ENCODE measurements at regions not wholly inside any gene's neighbourhood (a gene's known extent, or its start where the extent isn't known, plus 50 kb on each side); places are given as distances from the start of the nearest gene placed in this dataset.
"Not testable (repeated sequence)": the region's sequence is repeated elsewhere in the genome, so short reads cannot be mapped to it uniquely, and the experiment has no call there.

DNA sequence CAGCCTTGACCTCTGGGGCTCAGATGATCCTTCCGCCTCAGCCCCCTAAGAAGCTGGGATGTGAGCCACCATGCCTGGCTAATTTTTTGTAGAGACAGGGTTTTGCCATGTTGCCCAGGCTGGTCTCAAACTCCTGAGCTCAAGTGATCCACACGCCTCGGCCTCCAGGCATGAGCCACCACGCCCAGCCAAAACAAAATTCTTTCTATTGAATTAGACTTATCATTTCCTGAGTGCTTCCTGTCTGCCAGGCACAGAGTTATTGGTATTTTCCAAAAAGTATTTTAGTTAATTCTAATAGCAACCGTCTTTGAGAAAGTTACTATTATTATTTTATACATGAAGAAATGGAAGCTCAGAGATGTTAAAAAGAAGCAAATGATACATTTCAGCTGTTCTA is 61.4 kb upstream of the LMO2 start:
- H3K36me3 Mint-ChIP-seq, result no peaks in the 10 kb centered on the region
- H3K27me3 Mint-ChIP-seq, result peaks cover 27% of the 10 kb centered on the region
- H3K9me3 Mint-ChIP-seq, result no peaks in the 10 kb centered on the region
- POLR2A ChIA-PET, result no interaction called here
- DNase-seq (no peak), ATAC-seq (ENCODE audit: low read depth) (no peak)
- H3K4me1 Mint-ChIP-seq, result no peaks in the 10 kb centered on the region
- no peak overlapping the region for H3K4me3 Mint-ChIP-seq
- H3K27ac Mint-ChIP-seq, result no peak overlapping the region

DNA sequence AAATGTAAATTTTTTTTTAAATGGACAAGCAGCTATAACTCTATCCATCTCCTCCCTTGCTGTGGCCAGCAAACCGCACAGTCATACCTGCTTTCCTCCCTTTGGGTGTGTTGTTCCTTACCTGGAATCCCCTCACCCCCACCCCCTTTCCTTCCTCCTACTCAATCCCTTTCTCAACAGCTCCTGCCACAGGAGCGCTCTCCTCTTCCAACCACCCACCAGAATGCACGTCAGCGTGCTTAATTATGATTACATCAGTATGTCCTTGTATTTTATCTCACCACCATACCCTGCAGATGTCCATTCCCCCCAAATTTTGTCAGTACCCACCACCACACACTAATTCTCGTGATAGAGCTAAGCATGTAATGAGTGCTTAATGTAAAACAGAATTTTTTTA is 60.9 kb upstream of the LMO2 start:
- DNase-seq, result no peak
- peaks cover 27% of the 10 kb centered on the region for H3K27me3 Mint-ChIP-seq
- no peak overlapping the region for H3K4me3 Mint-ChIP-seq
- POLR2A ChIA-PET, result interaction anchor here (0.6 kb wide), 1 partner anchor 222 kb away, joined by 10 read pairs; no protein-coding TSS in a partner anchor
- no peaks in the 10 kb centered on the region for H3K4me1 Mint-ChIP-seq
- H3K27ac Mint-ChIP-seq, result no peak overlapping the region
- H3K9me3 Mint-ChIP-seq, result no peaks in the 10 kb centered on the region
- no peak for ATAC-seq (ENCODE audit: low read depth)
- H3K36me3 Mint-ChIP-seq, result no peaks in the 10 kb centered on the region

DNA sequence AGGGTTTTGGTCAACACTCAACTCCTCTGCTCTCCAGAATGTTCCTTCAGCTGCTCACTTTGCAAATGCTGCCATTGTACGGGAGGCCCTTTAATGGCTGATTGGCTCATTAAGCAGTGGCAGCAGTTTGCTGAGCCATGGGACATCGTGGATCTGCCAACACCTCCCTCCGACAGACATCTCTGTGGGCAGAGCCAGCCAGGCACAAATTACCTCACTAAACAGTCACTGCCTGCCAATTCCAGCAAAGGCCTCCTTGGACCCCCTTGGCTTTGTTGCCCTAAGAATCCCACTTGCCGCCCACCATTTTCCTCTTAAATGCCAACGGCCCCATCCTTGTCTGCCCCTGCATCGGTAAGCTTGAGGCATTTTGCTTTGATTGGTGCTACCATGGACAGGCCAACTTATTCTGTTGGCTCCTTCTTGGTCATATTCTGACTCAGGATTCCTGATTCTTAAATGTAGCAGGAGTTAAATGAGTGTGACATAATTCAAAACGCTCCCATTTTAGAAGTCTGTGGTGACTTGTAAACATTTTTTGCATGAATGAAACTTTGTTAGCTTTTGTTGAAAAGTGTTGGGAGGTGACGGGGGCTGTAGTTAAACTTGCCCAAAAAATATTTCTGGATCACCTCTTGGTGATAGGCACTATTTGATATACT is 57.5 kb upstream of the LMO2 start:
- POLR2A ChIA-PET, result no interaction called here
- no peak overlapping the region for H3K4me3 Mint-ChIP-seq

DNA sequence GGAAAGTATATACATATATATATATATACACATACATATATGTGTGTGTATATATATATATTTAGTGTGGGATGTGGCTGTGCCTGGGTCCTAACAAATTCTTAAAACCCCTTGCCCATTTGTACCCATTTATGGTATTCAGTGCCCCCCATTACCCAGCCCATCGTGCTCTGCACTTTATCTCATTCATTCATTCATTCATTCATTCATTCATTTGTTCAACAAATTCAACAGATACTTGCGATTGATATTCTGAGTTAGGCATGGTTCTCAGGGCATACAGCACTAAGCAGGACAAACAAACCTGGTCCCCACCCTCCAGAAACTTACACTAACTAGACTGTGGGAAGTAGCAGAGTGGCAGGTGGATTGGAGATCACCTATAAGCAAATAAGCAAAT is 56.6 kb upstream of the LMO2 start:
- DNase-seq, result no peak
- POLR2A ChIA-PET, result no interaction called here
- H3K36me3 Mint-ChIP-seq, result no peaks in the 10 kb centered on the region
- H3K27me3 Mint-ChIP-seq, result peaks cover 10% of the 10 kb centered on the region
- H3K27ac Mint-ChIP-seq, result no peak overlapping the region
- H3K4me1 Mint-ChIP-seq, result no peaks in the 10 kb centered on the region
- H3K9me3 Mint-ChIP-seq, result no peaks in the 10 kb centered on the region
- H3K4me3 Mint-ChIP-seq, result no peak overlapping the region
- ATAC-seq (ENCODE audit: low read depth), result no peak

More for the DNA sequence above, 57.5 kb upstream of the LMO2 start:
- no peak for ATAC-seq (ENCODE audit: low read depth)
- Mint-ChIP-seq H3K27me3 (peaks cover 10% of the 10 kb centered on the region), H3K9me3 (no peaks in the 10 kb centered on the region), H3K27ac (no peak overlapping the region), H3K36me3 (no peaks in the 10 kb centered on the region), H3K4me1 (no peaks in the 10 kb centered on the region)
- no peak for DNase-seq

DNA sequence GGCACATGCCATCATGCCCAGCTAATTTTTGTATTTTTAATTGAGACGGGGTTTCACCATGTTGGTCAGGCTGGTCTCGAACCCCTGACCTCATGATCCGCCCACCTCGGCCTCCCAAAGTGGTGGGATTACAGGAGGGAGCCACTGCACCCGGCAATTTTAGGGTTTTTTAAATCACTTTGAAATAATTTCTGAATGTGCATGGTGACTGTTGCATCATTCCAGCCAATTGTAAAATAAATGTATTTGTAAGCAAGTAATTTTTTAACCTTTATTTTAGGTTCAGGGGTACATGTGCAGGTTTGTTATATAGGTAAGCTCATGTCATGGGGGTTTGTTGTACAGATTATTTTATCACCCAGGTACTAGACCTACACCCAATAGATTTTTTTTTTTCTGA is 56.0 kb upstream of the LMO2 start:
- H3K27ac Mint-ChIP-seq; DNase-seq; H3K4me3 Mint-ChIP-seq; H3K27me3 Mint-ChIP-seq; POLR2A ChIA-PET; H3K9me3 Mint-ChIP-seq; H3K36me3 Mint-ChIP-seq; H3K4me1 Mint-ChIP-seq; ATAC-seq (ENCODE audit: low read depth): not testable (repeated sequence)

DNA sequence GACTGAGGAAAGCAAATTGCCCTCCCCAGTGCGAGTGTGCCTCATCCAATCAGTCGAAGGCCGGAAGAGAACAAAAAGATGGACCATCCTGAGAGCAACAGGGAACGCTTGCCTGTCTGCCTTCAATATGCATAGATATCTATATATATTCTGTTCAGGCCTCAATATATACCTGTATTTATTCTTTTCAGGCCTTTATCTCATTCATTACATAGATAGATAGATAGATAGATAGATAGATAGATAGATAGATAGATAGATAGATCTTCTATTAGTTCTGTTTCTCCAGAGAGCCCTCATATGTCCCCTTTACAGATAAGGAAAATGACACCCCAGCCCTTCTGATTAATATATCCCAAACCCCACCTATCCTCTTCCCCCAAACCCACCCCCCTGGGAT is 55.1 kb upstream of the LMO2 start:
- no peaks in the 10 kb centered on the region for H3K4me1 Mint-ChIP-seq
- H3K4me3 Mint-ChIP-seq, result no peak overlapping the region
- ATAC-seq (ENCODE audit: low read depth) (no peak), DNase-seq (no peak)
- POLR2A ChIA-PET, result no interaction called here
- H3K27me3 Mint-ChIP-seq, result peaks cover 7% of the 10 kb centered on the region
- H3K27ac Mint-ChIP-seq, result no peak overlapping the region
- no peaks in the 10 kb centered on the region for H3K9me3 Mint-ChIP-seq
- no peaks in the 10 kb centered on the region for H3K36me3 Mint-ChIP-seq

DNA sequence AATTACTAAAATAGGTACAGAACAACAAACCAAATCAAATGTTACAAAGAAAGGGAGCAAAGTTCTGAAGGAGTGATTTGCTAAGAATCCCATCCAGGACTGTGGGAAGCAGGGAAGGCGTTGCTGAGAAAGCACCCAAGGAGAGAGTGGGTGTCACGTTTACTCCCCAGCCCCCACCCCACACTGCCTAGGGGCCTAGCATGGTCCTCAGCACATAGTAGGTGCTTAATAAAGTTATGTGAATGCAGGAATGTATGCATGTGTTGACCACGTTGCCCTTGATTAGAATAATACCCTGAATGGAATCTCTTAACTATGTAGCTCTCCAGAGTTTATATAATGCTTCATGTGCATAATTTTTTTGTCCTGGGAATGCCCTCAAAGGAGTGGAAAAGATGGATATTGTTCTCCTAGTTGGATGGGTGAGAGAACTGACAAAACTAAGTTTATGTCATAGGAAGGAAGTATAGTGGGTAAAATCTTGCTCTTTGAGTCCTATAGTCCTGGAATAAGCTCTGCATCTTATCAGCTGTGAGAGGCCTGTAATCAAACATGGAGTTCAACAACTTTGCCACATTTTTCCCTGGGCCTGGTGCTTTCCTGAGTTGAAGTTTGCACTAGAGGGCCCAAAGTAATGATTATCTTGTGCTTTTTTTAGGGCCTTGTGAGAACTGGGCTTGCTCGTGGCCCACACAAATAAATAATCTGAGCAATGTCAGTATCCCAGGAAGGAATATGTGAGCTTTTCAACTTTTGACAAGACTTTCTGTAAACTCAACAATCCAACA is 53.8 kb upstream of the LMO2 start:
- Mint-ChIP-seq H3K27me3 (peaks cover 2% of the 10 kb centered on the region), H3K4me3 (no peak overlapping the region), H3K27ac (no peak overlapping the region), H3K4me1 (no peaks in the 10 kb centered on the region), H3K36me3 (no peaks in the 10 kb centered on the region), H3K9me3 (no peaks in the 10 kb centered on the region)
- no peak for DNase-seq
- no peak for ATAC-seq (ENCODE audit: low read depth)
- POLR2A ChIA-PET, result no interaction called here

DNA sequence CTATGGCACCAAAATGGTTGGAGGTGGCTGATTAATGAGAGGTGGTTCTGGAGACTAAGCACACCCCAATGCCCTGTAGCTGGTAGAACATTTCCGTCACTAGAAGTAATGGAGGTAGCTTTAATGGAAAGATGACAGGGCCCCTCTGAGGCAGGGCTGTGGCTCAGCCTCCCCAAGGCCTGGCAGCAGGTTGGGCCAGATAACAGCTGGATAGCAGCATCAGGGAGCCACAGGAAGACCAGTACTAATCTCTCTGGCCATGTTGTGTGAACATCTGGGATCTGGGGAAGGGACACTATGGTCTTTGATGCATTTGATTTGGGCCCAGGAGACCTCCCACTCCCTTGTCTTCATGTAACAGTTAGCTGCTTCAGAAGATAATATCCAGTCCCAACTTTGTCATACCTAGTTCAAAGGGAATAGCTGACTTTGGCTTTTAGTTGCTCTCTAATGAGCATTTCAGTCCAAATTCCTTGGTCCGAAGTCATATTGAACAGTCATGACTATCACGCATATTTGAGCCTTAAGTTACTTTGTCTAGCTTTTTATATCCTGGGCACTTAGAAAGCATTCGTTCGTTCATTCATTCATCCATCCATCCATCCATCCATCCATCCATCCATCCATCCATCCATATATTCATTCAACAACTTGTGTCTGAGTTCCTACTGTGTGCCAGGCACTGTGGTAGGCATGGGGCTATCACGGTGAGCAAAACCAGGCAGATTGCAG is 53.0 kb upstream of the LMO2 start:
- no peaks in the 10 kb centered on the region for H3K36me3 Mint-ChIP-seq
- H3K4me3 Mint-ChIP-seq, result no peak overlapping the region
- no peaks in the 10 kb centered on the region for H3K9me3 Mint-ChIP-seq
- no peaks in the 10 kb centered on the region for H3K27me3 Mint-ChIP-seq
- POLR2A ChIA-PET, result no interaction called here
- no peak overlapping the region for H3K27ac Mint-ChIP-seq
- DNase-seq (no peak), ATAC-seq (ENCODE audit: low read depth) (no peak)
- no peaks in the 10 kb centered on the region for H3K4me1 Mint-ChIP-seq

DNA sequence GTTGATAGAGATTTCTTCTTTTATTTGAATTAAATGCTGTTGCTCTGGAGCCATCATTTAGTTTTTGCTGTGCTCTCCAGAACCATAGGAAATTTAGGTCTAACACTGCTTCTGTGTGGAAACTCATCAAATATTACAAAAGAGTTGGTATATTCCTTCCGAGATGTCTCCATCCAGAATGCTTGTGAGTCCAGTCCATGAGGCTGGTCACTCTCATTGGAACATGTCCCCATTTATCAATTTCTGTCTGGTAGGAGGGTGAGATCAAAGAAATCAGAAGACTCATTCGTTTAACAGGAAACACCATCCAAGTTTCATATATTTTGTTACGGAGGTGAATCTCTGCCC is 52.4 kb upstream of the LMO2 start:
- Mint-ChIP-seq H3K9me3 (no peaks in the 10 kb centered on the region), H3K27ac (no peak overlapping the region), H3K4me3 (no peak overlapping the region), H3K27me3 (no peaks in the 10 kb centered on the region), H3K36me3 (no peaks in the 10 kb centered on the region), H3K4me1 (no peaks in the 10 kb centered on the region)
- ATAC-seq (ENCODE audit: low read depth) (no peak), DNase-seq (no peak)
- POLR2A ChIA-PET, result no interaction called here

DNA sequence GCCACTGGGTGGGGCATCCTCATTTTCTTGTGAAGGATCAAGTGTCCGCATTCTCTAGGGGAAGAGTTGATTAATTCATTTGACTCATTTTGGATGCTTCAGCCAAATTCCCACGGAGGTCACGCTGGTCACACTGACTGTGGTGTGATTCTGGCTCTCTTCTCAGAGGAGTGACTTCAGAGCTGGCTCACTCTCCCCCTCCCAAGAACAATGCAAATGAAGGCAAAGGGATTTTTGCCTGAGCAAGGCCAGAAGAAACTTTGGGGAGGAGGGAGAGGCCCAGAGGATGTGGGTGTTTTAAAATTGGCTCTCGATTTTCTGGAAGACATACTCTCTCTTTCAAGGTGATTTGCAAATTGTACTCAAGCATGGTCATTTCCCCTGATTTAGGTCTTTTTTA is 51.1 kb upstream of the LMO2 start:
- POLR2A ChIA-PET, result no interaction called here
- no peak for ATAC-seq (ENCODE audit: low read depth)

DNA sequence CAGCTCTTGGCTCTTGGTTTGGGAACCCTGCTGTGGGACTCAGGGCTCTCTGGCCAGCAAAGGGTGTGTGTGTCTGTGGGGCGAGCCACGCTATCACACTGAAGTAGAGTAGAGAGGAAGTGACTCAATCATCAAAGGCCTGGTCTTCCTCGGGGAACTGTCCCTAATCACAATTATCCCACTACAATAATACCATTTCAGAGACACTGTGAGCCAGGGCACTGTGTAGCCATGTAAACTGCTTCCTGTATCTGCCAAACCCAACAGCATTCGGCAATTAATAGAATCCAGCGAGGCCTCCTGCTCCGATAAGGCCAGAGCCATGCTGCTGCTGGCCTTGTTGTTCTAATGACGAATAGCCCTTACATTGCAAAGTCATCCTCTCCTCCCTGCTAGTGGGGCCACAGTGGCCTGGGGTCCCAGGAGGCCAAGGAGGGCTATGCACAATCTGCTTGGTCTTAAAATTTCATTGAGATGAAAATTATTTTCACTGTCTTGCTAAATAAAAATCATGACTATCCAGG is 49.8 kb upstream of the LMO2 start:
- no peaks in the 10 kb centered on the region for H3K36me3 Mint-ChIP-seq
- H3K27me3 Mint-ChIP-seq, result peaks cover 5% of the 10 kb centered on the region
- H3K27ac Mint-ChIP-seq, result no peak overlapping the region
- DNase-seq (no peak), ATAC-seq (ENCODE audit: low read depth) (no peak)
- no peaks in the 10 kb centered on the region for H3K9me3 Mint-ChIP-seq
- no peaks in the 10 kb centered on the region for H3K4me1 Mint-ChIP-seq
- no peak overlapping the region for H3K4me3 Mint-ChIP-seq
- POLR2A ChIA-PET, result no interaction called here

More for the DNA sequence above, 51.1 kb upstream of the LMO2 start:
- Mint-ChIP-seq H3K27ac (no peak overlapping the region), H3K27me3 (no peaks in the 10 kb centered on the region), H3K9me3 (no peaks in the 10 kb centered on the region), H3K4me1 (no peaks in the 10 kb centered on the region), H3K36me3 (no peaks in the 10 kb centered on the region), H3K4me3 (no peak overlapping the region)
- DNase-seq, result no peak

Measured in activated naive CD8-positive, alpha-beta T cell treated with anti-CD3 and anti-CD28 coated beads, Interleukin-2, amount 10 ng/mL, durations not matched to agents 7 days and 5 days (primary cell).